ENCODE measurements at regions not wholly inside any gene's neighbourhood (a gene's known extent, or its start where the extent isn't known, plus 50 kb on each side); places are given as distances from the start of the nearest gene placed in this dataset.

GRCh38 chr12:105443802-105444652, 113.5 kb downstream of the C12orf75 start:
- TF ChIP-seq, protein P1, sequence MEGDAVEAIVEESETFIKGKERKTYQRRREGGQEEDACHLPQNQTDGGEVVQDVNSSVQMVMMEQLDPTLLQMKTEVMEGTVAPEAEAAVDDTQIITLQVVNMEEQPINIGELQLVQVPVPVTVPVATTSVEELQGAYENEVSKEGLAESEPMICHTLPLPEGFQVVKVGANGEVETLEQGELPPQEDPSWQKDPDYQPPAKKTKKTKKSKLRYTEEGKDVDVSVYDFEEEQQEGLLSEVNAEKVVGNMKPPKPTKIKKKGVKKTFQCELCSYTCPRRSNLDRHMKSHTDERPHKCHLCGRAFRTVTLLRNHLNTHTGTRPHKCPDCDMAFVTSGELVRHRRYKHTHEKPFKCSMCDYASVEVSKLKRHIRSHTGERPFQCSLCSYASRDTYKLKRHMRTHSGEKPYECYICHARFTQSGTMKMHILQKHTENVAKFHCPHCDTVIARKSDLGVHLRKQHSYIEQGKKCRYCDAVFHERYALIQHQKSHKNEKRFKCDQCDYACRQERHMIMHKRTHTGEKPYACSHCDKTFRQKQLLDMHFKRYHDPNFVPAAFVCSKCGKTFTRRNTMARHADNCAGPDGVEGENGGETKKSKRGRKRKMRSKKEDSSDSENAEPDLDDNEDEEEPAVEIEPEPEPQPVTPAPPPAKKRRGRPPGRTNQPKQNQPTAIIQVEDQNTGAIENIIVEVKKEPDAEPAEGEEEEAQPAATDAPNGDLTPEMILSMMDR (IDR thresholded peaks at IDR 0.05), result no peak
- TF ChIP-seq POLR2A (IDR thresholded peaks at IDR 0.05), result no peak

Data from ovary (tissue), 3 donors.